RCC 7860 (cell line): ENCODE measurements at regions not wholly inside any gene's neighbourhood (a gene's known extent, or its start where the extent isn't known, plus 50 kb on each side); places are given as distances from the start of the nearest gene placed in this dataset.

Experiments used
- DNase-seq: peaks from one replicate; pipeline ENCODE4 v3.0.0-alpha.2; 2015; ENCODE audit warnings: low spot score
- FAIRE-seq: peaks from 2 replicates; lab custom pipeline; 2012; peaks lifted over from hg19 to GRCh38; lab: Jason Lieb, UNC

- DNase-seq = no peak
- FAIRE-seq = no peak
Observed at GRCh38 chr2:117169036-117169765, 645.3 kb upstream of the DDX18 start.

GRCh38 chr2:117170897-117171296, 643.6 kb upstream of the DDX18 start:
- no peak for FAIRE-seq

GRCh38 chr2:117179405-117179804, 635.1 kb upstream of the DDX18 start:
- no peak for DNase-seq
- no peak for FAIRE-seq

More at GRCh38 chr2:117170897-117171296, 643.6 kb upstream of the DDX18 start:
- no peak for DNase-seq

GRCh38 chr2:117190856-117191559, 623.5 kb upstream of the DDX18 start:
- DNase-seq (no peak), FAIRE-seq (no peak)

- DNase-seq (no peak), FAIRE-seq (no peak)
Observed at GRCh38 chr2:117195381-117195780, 619.1 kb upstream of the DDX18 start.

GRCh38 chr2:117199511-117199910, 615.0 kb upstream of the DDX18 start:
- DNase-seq = no peak
- FAIRE-seq = no peak

GRCh38 chr2:117212562-117212961, 601.9 kb upstream of the DDX18 start:
- DNase-seq (no peak), FAIRE-seq (no peak)

- DNase-seq = no peak
- no peak for FAIRE-seq
Observed at GRCh38 chr2:117217145-117217544, 597.3 kb upstream of the DDX18 start.

- no peak for FAIRE-seq
- DNase-seq = no peak
Observed at GRCh38 chr2:117222809-117223208, 591.7 kb upstream of the DDX18 start.

GRCh38 chr2:117232305-117232704, 582.2 kb upstream of the DDX18 start:
- FAIRE-seq (no peak), DNase-seq (no peak)

GRCh38 chr2:117257362-117257761, 557.1 kb upstream of the DDX18 start:
- no peak for DNase-seq
- FAIRE-seq = no peak

GRCh38 chr2:117269574-117269973, 544.9 kb upstream of the DDX18 start:
- FAIRE-seq (no peak), DNase-seq (no peak)

GRCh38 chr2:117271631-117272030, 542.9 kb upstream of the DDX18 start:
- DNase-seq (no peak), FAIRE-seq (no peak)

- DNase-seq = no peak
- FAIRE-seq = no peak
Observed at GRCh38 chr2:117273009-117273671, 541.4 kb upstream of the DDX18 start.

- FAIRE-seq = no peak
- DNase-seq = no peak
Observed at GRCh38 chr2:117293012-117293411, 521.5 kb upstream of the DDX18 start.

GRCh38 chr2:117299451-117299850, 515.0 kb upstream of the DDX18 start:
- DNase-seq = no peak

GRCh38 chr2:117308861-117309770, 505.4 kb upstream of the DDX18 start:
- DNase-seq = no peak
- FAIRE-seq = no peak

More at GRCh38 chr2:117299451-117299850, 515.0 kb upstream of the DDX18 start:
- FAIRE-seq = no peak

GRCh38 chr2:117321816-117322215, 492.7 kb upstream of the DDX18 start:
- no peak for FAIRE-seq
- no peak for DNase-seq

- no peak for DNase-seq
- no peak for FAIRE-seq
Observed at GRCh38 chr2:117323331-117323730, 491.2 kb upstream of the DDX18 start.

- FAIRE-seq = no peak
- no peak for DNase-seq
Observed at GRCh38 chr2:117330641-117331040, 483.9 kb upstream of the DDX18 start.

- FAIRE-seq (no peak), DNase-seq (no peak)
Observed at GRCh38 chr2:117335967-117336366, 478.5 kb upstream of the DDX18 start.
